Smooth muscle cell (in vitro differentiated cells): ENCODE measurements at regions not wholly inside any gene's neighbourhood (a gene's known extent, or its start where the extent isn't known, plus 50 kb on each side); places are given as distances from the start of the nearest gene placed in this dataset.

ENCODE experiments used
- DNase-seq: peaks from one replicate; lab custom pipeline; 2025; ENCODE audit not compliant: unreplicated experiment; lab: John Stamatoyannopoulos, UW
- H2AFZ ChIP-seq: fragments of 200-600 bp; sonication (generic); 2 replicates; pipeline ENCODE4 v1.6.0; 2016; ENCODE audit warnings: antibody characterized with exemption, low read depth, mild to moderate bottlenecking
- H3F3A ChIP-seq: fragments of 200-600 bp; sonication (generic); 2 replicates; pipeline ENCODE4 v1.6.0; 2017; ENCODE audit warnings: antibody characterized with exemption, low read depth
- H3K27ac ChIP-seq: fragments of 200-600 bp; sonication (generic); 2 replicates; pipeline ENCODE4 v1.5.1; 2016; ENCODE audit warnings: low read depth, mild to moderate bottlenecking
- H3K27me3 ChIP-seq: fragments of 200-600 bp; sonication (generic); 2 replicates; pipeline ENCODE4 v1.6.1; 2016; ENCODE audit warnings: low read depth, mild to moderate bottlenecking
- H3K36me3 ChIP-seq: fragments of 200-600 bp; sonication (generic); 2 replicates; pipeline ENCODE4 v1.5.1; 2016; ENCODE audit warnings: low read depth
- H3K4me1 ChIP-seq: fragments of 200-600 bp; sonication (generic); 2 replicates; pipeline ENCODE4 v1.5.1; 2016; ENCODE audit warnings: low read depth
- H3K4me2 ChIP-seq: fragments of 200-600 bp; sonication (generic); 2 replicates; pipeline ENCODE4 v1.6.0; 2016; ENCODE audit warnings: mild to moderate bottlenecking
- H3K4me3 ChIP-seq: fragments of 200-600 bp; sonication (generic); 2 replicates; pipeline ENCODE4 v1.5.1; 2016; ENCODE audit warnings: mild to moderate bottlenecking
- H3K79me2 ChIP-seq: fragments of 200-600 bp; sonication (generic); 2 replicates; pipeline ENCODE4 v1.6.0; 2016; ENCODE audit warnings: low read depth, mild to moderate bottlenecking
- H3K9ac ChIP-seq: fragments of 200-600 bp; sonication (generic); 2 replicates; pipeline ENCODE4 v1.6.0; 2016; ENCODE audit warnings: low read depth
- H3K9me3 ChIP-seq: fragments of 200-600 bp; sonication (generic); replicated peaks from 2 replicates; pipeline ENCODE4 v1.5.1; 2016; ENCODE audit warnings: low read depth
- H4K20me1 ChIP-seq: fragments of 200-600 bp; sonication (generic); 2 replicates; pipeline ENCODE4 v1.6.0; 2016; ENCODE audit warnings: low read depth
- CTCF ChIP-seq: fragments of 200-600 bp; sonication (generic); IDR thresholded peaks from 2 replicates; pipeline ENCODE4 v1.5.1; 2017; ENCODE audit warnings: borderline replicate concordance, mild to moderate bottlenecking, antibody characterized with exemption; ENCODE audit not compliant: insufficient read depth, poor library complexity, severe bottlenecking
- WGBS: methylation state at CpG from one replicate; pipeline ENCODE4 v1.1.7; 2016; ENCODE audit warnings: low lambda C conversion rate; 5-methylcytosine and 5-hydroxymethylcytosine counted together

GRCh38 chr4:107473126-107473525 is 246.9 kb downstream of the PAPSS1 start:
- H3K4me2 ChIP-seq = no peak overlapping the region
- H3K9me3 ChIP-seq = no peaks in the 10 kb centered on the region
- H3F3A ChIP-seq = no peaks in the 10 kb centered on the region
- DNase-seq = no peak
- H2AFZ ChIP-seq = no peak overlapping the region
- H3K9ac ChIP-seq = no peak overlapping the region
- H3K27ac ChIP-seq = no peak overlapping the region
- no peak for TF ChIP-seq CTCF
- no peaks in the 10 kb centered on the region for H3K79me2 ChIP-seq
- H3K4me3 ChIP-seq = no peak overlapping the region
- H3K36me3 ChIP-seq = no peaks in the 10 kb centered on the region
- WGBS = 44% methylated on average over 1 of the region's 1 CpG
- H3K27me3 ChIP-seq = no peaks in the 10 kb centered on the region
- no peaks in the 10 kb centered on the region for H3K4me1 ChIP-seq
- H4K20me1 ChIP-seq = no peaks in the 10 kb centered on the region

- 36% methylated on average over 1 of the region's 1 CpG for WGBS
- Histone ChIP-seq H2AFZ (no peak overlapping the region), H3K9ac (no peak overlapping the region), H3K79me2 (no peaks in the 10 kb centered on the region), H3K4me1 (no peaks in the 10 kb centered on the region), H3K4me2 (no peak overlapping the region), H3F3A (no peaks in the 10 kb centered on the region), H3K36me3 (no peaks in the 10 kb centered on the region), H3K27me3 (no peaks in the 10 kb centered on the region), H3K27ac (no peak overlapping the region), H4K20me1 (no peaks in the 10 kb centered on the region), H3K4me3 (no peak overlapping the region), H3K9me3 (no peaks in the 10 kb centered on the region)
- DNase-seq = no peak
- TF ChIP-seq CTCF = no peak
Measured at GRCh38 chr4:107472265-107472948, 247.6 kb downstream of the PAPSS1 start.

GRCh38 chr4:107470173-107470572 is 249.9 kb downstream of the PAPSS1 start:
- no peak overlapping the region for H3K27ac ChIP-seq
- DNase-seq = no peak
- H3K36me3 ChIP-seq = no peaks in the 10 kb centered on the region
- H3K79me2 ChIP-seq = no peaks in the 10 kb centered on the region
- no peaks in the 10 kb centered on the region for H3K4me1 ChIP-seq
- no peaks in the 10 kb centered on the region for H3K9me3 ChIP-seq
- no peak overlapping the region for H3K9ac ChIP-seq
- no peaks in the 10 kb centered on the region for H4K20me1 ChIP-seq
- H3K4me3 ChIP-seq = no peak overlapping the region
- H3K27me3 ChIP-seq = no peaks in the 10 kb centered on the region
- TF ChIP-seq CTCF = no peak
- no peaks in the 10 kb centered on the region for H3F3A ChIP-seq
- H2AFZ ChIP-seq = no peak overlapping the region
- 65% methylated on average over 3 of the region's 3 CpGs for WGBS
- no peak overlapping the region for H3K4me2 ChIP-seq

GRCh38 chr4:107468812-107469211 is 251.2 kb downstream of the PAPSS1 start:
- H3K27me3 ChIP-seq = no peaks in the 10 kb centered on the region
- H3K27ac ChIP-seq = no peak overlapping the region
- no peak for DNase-seq
- no peaks in the 10 kb centered on the region for H3K4me1 ChIP-seq
- 51% methylated on average over 3 of the region's 3 CpGs for WGBS
- no peaks in the 10 kb centered on the region for H4K20me1 ChIP-seq
- no peaks in the 10 kb centered on the region for H3K79me2 ChIP-seq
- TF ChIP-seq CTCF = no peak
- no peak overlapping the region for H2AFZ ChIP-seq
- no peak overlapping the region for H3K4me3 ChIP-seq
- no peak overlapping the region for H3K9ac ChIP-seq
- H3K36me3 ChIP-seq = no peaks in the 10 kb centered on the region
- no peaks in the 10 kb centered on the region for H3F3A ChIP-seq
- H3K4me2 ChIP-seq = no peak overlapping the region
- no peaks in the 10 kb centered on the region for H3K9me3 ChIP-seq
